Prostate gland (tissue), 2 donors: ENCODE measurements at regions not wholly inside any gene's neighbourhood (a gene's known extent, or its start where the extent isn't known, plus 50 kb on each side); places are given as distances from the start of the nearest gene placed in this dataset.

Experiments used
- POLR2A ChIP-seq: fragments of 450-650 bp; IDR thresholded peaks from one replicate; pipeline ENCODE4 v1.6.1; 2016; ENCODE audit warnings: antibody characterized with exemption, mild to moderate bottlenecking
- POLR2AphosphoS5 ChIP-seq: sonication (generic); formaldehyde crosslinking; IDR thresholded peaks from one replicate; pipeline ENCODE4 v1.6.1; 2017; ENCODE audit warnings: antibody characterized with exemption
- TF ChIP-seq, protein P1 (sequence below), 4 experiments: fragments of 200-600 bp in 2 of 4; fragments of 450-650 bp in 2 of 4; sonication (generic) in 2 of 4; IDR thresholded peaks; 1 replicate in 3 of 4; 2 replicates in 1 of 4; pipeline ENCODE4 v1.5.1; 2016 to 2019; ENCODE audit warnings: antibody characterized with exemption in 4 of 4, mild to moderate bottlenecking in 2 of 4, moderate library complexity in 2 of 4

DNA sequence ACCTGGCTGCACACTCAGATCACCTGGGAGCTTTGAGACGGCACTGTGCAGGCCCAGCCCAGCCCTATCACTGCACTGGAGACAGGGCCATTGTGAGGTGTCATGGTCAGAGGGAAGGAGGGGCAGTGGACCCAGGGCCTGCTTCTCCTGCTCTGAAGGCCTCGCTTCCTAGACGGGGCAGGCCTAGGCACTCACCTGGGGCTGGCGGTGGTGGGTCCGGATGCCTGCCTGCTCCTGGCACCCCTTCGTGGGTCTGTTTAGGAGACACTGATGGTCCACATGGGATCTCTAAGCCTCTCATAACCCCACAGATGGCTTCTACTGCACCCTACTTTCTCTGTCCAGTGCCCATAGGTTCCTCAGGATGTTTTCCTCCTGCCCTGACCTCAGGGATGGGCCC, 230.9 kb downstream of the MATN1 start:
- TF ChIP-seq, protein P1, sequence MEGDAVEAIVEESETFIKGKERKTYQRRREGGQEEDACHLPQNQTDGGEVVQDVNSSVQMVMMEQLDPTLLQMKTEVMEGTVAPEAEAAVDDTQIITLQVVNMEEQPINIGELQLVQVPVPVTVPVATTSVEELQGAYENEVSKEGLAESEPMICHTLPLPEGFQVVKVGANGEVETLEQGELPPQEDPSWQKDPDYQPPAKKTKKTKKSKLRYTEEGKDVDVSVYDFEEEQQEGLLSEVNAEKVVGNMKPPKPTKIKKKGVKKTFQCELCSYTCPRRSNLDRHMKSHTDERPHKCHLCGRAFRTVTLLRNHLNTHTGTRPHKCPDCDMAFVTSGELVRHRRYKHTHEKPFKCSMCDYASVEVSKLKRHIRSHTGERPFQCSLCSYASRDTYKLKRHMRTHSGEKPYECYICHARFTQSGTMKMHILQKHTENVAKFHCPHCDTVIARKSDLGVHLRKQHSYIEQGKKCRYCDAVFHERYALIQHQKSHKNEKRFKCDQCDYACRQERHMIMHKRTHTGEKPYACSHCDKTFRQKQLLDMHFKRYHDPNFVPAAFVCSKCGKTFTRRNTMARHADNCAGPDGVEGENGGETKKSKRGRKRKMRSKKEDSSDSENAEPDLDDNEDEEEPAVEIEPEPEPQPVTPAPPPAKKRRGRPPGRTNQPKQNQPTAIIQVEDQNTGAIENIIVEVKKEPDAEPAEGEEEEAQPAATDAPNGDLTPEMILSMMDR (IDR thresholded peaks at IDR 0.05), result no peak
- TF ChIP-seq POLR2A (no peak), POLR2AphosphoS5 (no peak)
